Neural progenitor cell (in vitro differentiated cells): ENCODE measurements at regions not wholly inside any gene's neighbourhood (a gene's known extent, or its start where the extent isn't known, plus 50 kb on each side); places are given as distances from the start of the nearest gene placed in this dataset.

ENCODE experiments used
- DNase-seq: peaks from one replicate; pipeline ENCODE4 v3.0.0-alpha.2; 2016; ENCODE audit warnings: low spot score
- H2AFZ ChIP-seq: fragments of 200-600 bp; sonication (generic); replicated peaks from 2 replicates; pipeline ENCODE4 v1.6.1; 2016; ENCODE audit warnings: antibody characterized with exemption
- H3F3A ChIP-seq: fragments of 200-600 bp; sonication (generic); 2 replicates; pipeline ENCODE4 v1.6.1; 2016; ENCODE audit warnings: antibody characterized with exemption, low read depth
- H3K27ac ChIP-seq: fragments of 200-600 bp; sonication (generic); 2 replicates; pipeline ENCODE4 v1.5.1; 2016; ENCODE audit warnings: mild to moderate bottlenecking
- H3K27me3 ChIP-seq: fragments of 200-600 bp; sonication (generic); 2 replicates; pipeline ENCODE4 v1.6.1; 2016; ENCODE audit warnings: mild to moderate bottlenecking, moderate library complexity
- H3K36me3 ChIP-seq: fragments of 200-600 bp; sonication (generic); 2 replicates; pipeline ENCODE4 v1.5.1; 2016
- H3K4me1 ChIP-seq: fragments of 200-600 bp; sonication (generic); 2 replicates; pipeline ENCODE4 v1.6.1; 2016; ENCODE audit warnings: mixed run types
- H3K4me2 ChIP-seq: fragments of 200-600 bp; sonication (generic); 2 replicates; pipeline ENCODE4 v1.6.1; 2016
- H3K4me3 ChIP-seq: fragments of 200-600 bp; sonication (generic); 2 replicates; pipeline ENCODE4 v1.5.1; 2016
- H3K79me2 ChIP-seq: fragments of 200-600 bp; sonication (generic); 2 replicates; pipeline ENCODE4 v1.6.1; 2016; ENCODE audit warnings: low read depth
- H3K9ac ChIP-seq: fragments of 200-600 bp; sonication (generic); 2 replicates; pipeline ENCODE4 v1.6.1; 2016
- H3K9me3 ChIP-seq: fragments of 200-600 bp; sonication (generic); 2 replicates; pipeline ENCODE4 v1.5.1; 2016; ENCODE audit warnings: low read depth
- H4K20me1 ChIP-seq: fragments of 200-600 bp; sonication (generic); 2 replicates; pipeline ENCODE4 v1.6.1; 2016; ENCODE audit warnings: low read depth
- H3K27ac Mint-ChIP-seq: 3 replicates; pipeline ENCODE4 v1.8.0; 2021; ENCODE audit warnings: mixed read lengths
- H3K27me3 Mint-ChIP-seq: 2 replicates; pipeline ENCODE4 v1.8.0; 2022; ENCODE audit warnings: low read depth, mild to moderate bottlenecking, inconsistent platforms, moderate library complexity, mixed read lengths; ENCODE audit not compliant: insufficient read depth
- H3K36me3 Mint-ChIP-seq: 3 replicates; pipeline ENCODE4 v1.8.0; 2021; ENCODE audit warnings: mixed read lengths
- H3K4me1 Mint-ChIP-seq: 3 replicates; pipeline ENCODE4 v1.8.0; 2021; ENCODE audit warnings: mixed read lengths
- H3K4me3 Mint-ChIP-seq: 3 replicates; pipeline ENCODE4 v1.8.0; 2021; ENCODE audit warnings: mild to moderate bottlenecking, moderate library complexity, mixed read lengths
- H3K9me3 Mint-ChIP-seq: 3 replicates; pipeline ENCODE4 v1.8.0; 2020; ENCODE audit warnings: mixed read lengths
- CTCF ChIP-seq: fragments of 200-600 bp; sonication (generic); IDR thresholded peaks from 2 replicates; pipeline ENCODE4 v1.5.1; 2017; ENCODE audit warnings: antibody characterized with exemption, mild to moderate bottlenecking
- EZH2 ChIP-seq: fragments of 200-600 bp; sonication (generic); IDR thresholded peaks from 2 replicates; pipeline ENCODE4 v1.6.1; 2017; ENCODE audit warnings: antibody characterized with exemption, mild to moderate bottlenecking, moderate library complexity
- EZH2phosphoT487 ChIP-seq: fragments of 200-600 bp; sonication (generic); IDR thresholded peaks from 2 replicates; pipeline ENCODE4 v1.6.1; 2017; ENCODE audit warnings: antibody characterized with exemption

- Mint-ChIP-seq H3K27me3 (peaks cover 4% of the 10 kb centered on the region), H3K4me3 (no peak overlapping the region), H3K27ac (no peak overlapping the region), H3K9me3 (peaks cover 19% of the 10 kb centered on the region), H3K36me3 (no peaks in the 10 kb centered on the region), H3K4me1 (peaks cover 21% of the 10 kb centered on the region)
- no peak overlapping the region for H3K4me2 ChIP-seq
- no peaks in the 10 kb centered on the region for H3K27me3 ChIP-seq
- H4K20me1 ChIP-seq = no peaks in the 10 kb centered on the region
- H3K36me3 ChIP-seq = no peaks in the 10 kb centered on the region
- DNase-seq = no peak
- H3K79me2 ChIP-seq = no peaks in the 10 kb centered on the region
- no peaks in the 10 kb centered on the region for H3K9me3 ChIP-seq
- H3K4me1 ChIP-seq = peaks cover 30% of the 10 kb centered on the region
- H3K9ac ChIP-seq = no peak overlapping the region
- no peaks in the 10 kb centered on the region for H3F3A ChIP-seq
- TF ChIP-seq CTCF (no peak), EZH2phosphoT487 (no peak), EZH2 (no peak)
- H3K27ac ChIP-seq = no peak overlapping the region
- no peak overlapping the region for H3K4me3 ChIP-seq
- no peak overlapping the region for H2AFZ ChIP-seq
Measured at GRCh38 chr13:102945886-102946285, 100.1 kb downstream of the ERCC5 start.

GRCh38 chr13:102945324-102945815 is 99.5 kb downstream of the ERCC5 start:
- Histone ChIP-seq H3K4me2 (no peak overlapping the region), H4K20me1 (no peaks in the 10 kb centered on the region), H3K4me1 (peaks cover 30% of the 10 kb centered on the region), H3K36me3 (no peaks in the 10 kb centered on the region), H3K4me3 (no peak overlapping the region), H3K27me3 (no peaks in the 10 kb centered on the region), H3K27ac (no peak overlapping the region), H3K79me2 (no peaks in the 10 kb centered on the region), H3K9me3 (no peaks in the 10 kb centered on the region), H2AFZ (no peak overlapping the region), H3K9ac (no peak overlapping the region), H3F3A (no peaks in the 10 kb centered on the region)
- no peak for DNase-seq
- no peak overlapping the region for H3K27ac Mint-ChIP-seq
- TF ChIP-seq CTCF (no peak), EZH2phosphoT487 (no peak), EZH2 (no peak)
- H3K4me1 Mint-ChIP-seq = peaks cover 21% of the 10 kb centered on the region
- H3K9me3 Mint-ChIP-seq = peaks cover 19% of the 10 kb centered on the region
- no peak overlapping the region for H3K4me3 Mint-ChIP-seq
- peaks cover 2% of the 10 kb centered on the region for H3K27me3 Mint-ChIP-seq
- no peaks in the 10 kb centered on the region for H3K36me3 Mint-ChIP-seq

GRCh38 chr13:102944821-102945220 is 99.0 kb downstream of the ERCC5 start:
- Histone ChIP-seq H3K4me2 (no peak overlapping the region), H3K36me3 (no peaks in the 10 kb centered on the region), H3K4me1 (peaks cover 25% of the 10 kb centered on the region), H3F3A (no peaks in the 10 kb centered on the region), H3K27ac (no peak overlapping the region), H3K27me3 (no peaks in the 10 kb centered on the region), H3K9me3 (no peaks in the 10 kb centered on the region), H3K9ac (no peak overlapping the region), H2AFZ (no peak overlapping the region), H3K79me2 (no peaks in the 10 kb centered on the region), H3K4me3 (no peak overlapping the region), H4K20me1 (no peaks in the 10 kb centered on the region)
- DNase-seq = no peak
- Mint-ChIP-seq H3K4me3 (no peak overlapping the region), H3K27ac (no peak overlapping the region), H3K4me1 (peaks cover 21% of the 10 kb centered on the region), H3K9me3 (peaks cover 19% of the 10 kb centered on the region), H3K27me3 (peaks cover 2% of the 10 kb centered on the region), H3K36me3 (no peaks in the 10 kb centered on the region)
- TF ChIP-seq EZH2 (no peak), EZH2phosphoT487 (no peak), CTCF (no peak)
